HEK293 (cell line): ENCODE measurements at regions not wholly inside any gene's neighbourhood (a gene's known extent, or its start where the extent isn't known, plus 50 kb on each side); places are given as distances from the start of the nearest gene placed in this dataset.

Experiments
- CTCF ChIA-PET: fragments of 350-600 bp; formaldehyde crosslinking; extraction: SDS; loops from one replicate; lab custom pipeline; 2021; ENCODE audit warnings: antibody characterized with exemption; lab: Yijun Ruan, JAX
- POLR2A ChIA-PET: fragments of 300-600 bp; formaldehyde crosslinking; extraction: SDS; loops from one replicate; lab custom pipeline; 2020; ENCODE audit warnings: antibody characterized with exemption, inconsistent platforms; lab: Yijun Ruan, JAX
- H3K27ac ChIP-seq: fragments of 200-500 bp; sonication (Bioruptor generic); 2 replicates; pipeline ENCODE4 v1.5.1; 2014; ENCODE audit warnings: low read depth, low read length, control low read depth, inconsistent platforms; ENCODE audit errors: extremely low read depth
- H3K36me3 ChIP-seq, 2 experiments: fragments of 200-500 bp in 1 of 2; sonication (Bioruptor generic) in 1 of 2; 1 replicate in 1 of 2; 2 replicates in 1 of 2; pipeline ENCODE4 v1.5.1; 2014 to 2017; ENCODE audit warnings: inconsistent platforms in 2 of 2, low read length in 2 of 2; ENCODE audit not compliant: control insufficient read depth in 2 of 2, insufficient read depth in 1 of 2
- H3K4me1 ChIP-seq: fragments of 200-500 bp; sonication (Bioruptor generic); 2 replicates; pipeline ENCODE4 v1.5.1; 2014; ENCODE audit warnings: mild to moderate bottlenecking, low read length, inconsistent platforms; ENCODE audit not compliant: control insufficient read depth, insufficient read depth
- H3K4me3 ChIP-seq: 2 replicates; pipeline ENCODE4 v1.5.1; 2011; ENCODE audit warnings: low read depth, mild to moderate bottlenecking, control low read depth, low read length, moderate library complexity
- H3K9me3 ChIP-seq: fragments of 200-500 bp; sonication (Bioruptor generic); 2 replicates; pipeline ENCODE4 v1.5.1; 2014; ENCODE audit warnings: low read depth, low read length, inconsistent platforms; ENCODE audit not compliant: control insufficient read depth, insufficient read depth
- BCL11B ChIP-seq: fragments of 450-650 bp; formaldehyde crosslinking; IDR thresholded peaks from 2 replicates; pipeline ENCODE4 v1.5.1; 2016; ENCODE audit warnings: low read depth, missing biosample characterization, missing genetic modification characterization
- FEZF1 ChIP-seq: fragments of 450-650 bp; formaldehyde crosslinking; IDR thresholded peaks from 2 replicates; pipeline ENCODE4 v1.5.1; 2016; ENCODE audit warnings: missing biosample characterization, missing genetic modification characterization
- GLIS1 ChIP-seq: fragments of 450-650 bp; formaldehyde crosslinking; IDR thresholded peaks from 2 replicates; pipeline ENCODE4 v1.5.1; 2016; ENCODE audit warnings: missing biosample characterization, missing genetic modification characterization
- HOXC10 ChIP-seq: sonication (generic); formaldehyde crosslinking; IDR thresholded peaks from 2 replicates; pipeline ENCODE4 v1.8.1; 2023; ENCODE audit warnings: mild to moderate bottlenecking, missing genetic modification reagents
- ZNF121 ChIP-seq: fragments of 450-650 bp; formaldehyde crosslinking; IDR thresholded peaks from 2 replicates; pipeline ENCODE4 v1.5.1; 2016; ENCODE audit warnings: missing biosample characterization, missing genetic modification characterization
- ZNF19 ChIP-seq: fragments of 450-650 bp; formaldehyde crosslinking; IDR thresholded peaks from 2 replicates; pipeline ENCODE4; 2016; ENCODE audit warnings: missing biosample characterization, missing genetic modification characterization, low read depth
- ZNF433 ChIP-seq: fragments of 450-650 bp; formaldehyde crosslinking; IDR thresholded peaks from 2 replicates; pipeline ENCODE4 v1.5.1; 2016; ENCODE audit warnings: missing biosample characterization, missing genetic modification characterization, low read depth
- ZNF558 ChIP-seq: fragments of 450-650 bp; formaldehyde crosslinking; IDR thresholded peaks from 2 replicates; pipeline ENCODE4 v1.5.1; 2016; ENCODE audit warnings: missing biosample characterization, missing genetic modification characterization
- ZNF560 ChIP-seq: fragments of 450-650 bp; formaldehyde crosslinking; IDR thresholded peaks from 2 replicates; pipeline ENCODE4 v1.5.1; 2017; ENCODE audit warnings: missing biosample characterization, missing genetic modification characterization, borderline replicate concordance
- ZNF621 ChIP-seq: fragments of 450-650 bp; formaldehyde crosslinking; IDR thresholded peaks from 2 replicates; pipeline ENCODE4 v1.5.1; 2017; ENCODE audit warnings: missing biosample characterization, missing genetic modification characterization
- ZNF777 ChIP-seq: fragments of 450-650 bp; formaldehyde crosslinking; IDR thresholded peaks from 2 replicates; pipeline ENCODE4 v1.5.1; 2017; ENCODE audit warnings: missing biosample characterization, missing genetic modification characterization, borderline replicate concordance
- ZSCAN23 ChIP-seq: fragments of 450-650 bp; formaldehyde crosslinking; IDR thresholded peaks from 2 replicates; pipeline ENCODE4 v1.5.1; 2016; ENCODE audit warnings: missing biosample characterization, missing genetic modification characterization
- ZSCAN30 ChIP-seq: fragments of 450-650 bp; IDR thresholded peaks from 2 replicates; pipeline ENCODE4 v1.5.1; 2018; ENCODE audit warnings: missing biosample characterization, mild to moderate bottlenecking, missing genetic modification characterization, moderate library complexity
- TF ChIP-seq, protein P1 (sequence below): fragments of 450-650 bp; formaldehyde crosslinking; IDR thresholded peaks from 2 replicates; pipeline ENCODE4 v1.5.1; 2016; ENCODE audit warnings: missing biosample characterization, missing genetic modification characterization
- TF ChIP-seq, protein P2 (sequence below): fragments of 450-650 bp; formaldehyde crosslinking; IDR thresholded peaks from 2 replicates; pipeline ENCODE4 v1.5.1; 2016; ENCODE audit warnings: missing biosample characterization, missing genetic modification characterization
- TF ChIP-seq, protein P3 (sequence below): fragments of 450-650 bp; formaldehyde crosslinking; IDR thresholded peaks from 2 replicates; pipeline ENCODE4 v1.5.1; 2016; ENCODE audit warnings: missing biosample characterization, missing genetic modification characterization
- TF ChIP-seq, protein P4 (sequence below): fragments of 450-650 bp; formaldehyde crosslinking; IDR thresholded peaks from 2 replicates; pipeline ENCODE4 v1.5.1; 2016; ENCODE audit warnings: missing biosample characterization, missing genetic modification characterization, borderline replicate concordance
- TF ChIP-seq, protein P5 (sequence below): fragments of 450-650 bp; formaldehyde crosslinking; IDR thresholded peaks from 2 replicates; pipeline ENCODE4 v1.5.1; 2017; ENCODE audit warnings: missing biosample characterization, missing genetic modification characterization
- TF ChIP-seq, protein P6 (sequence below): fragments of 450-650 bp; formaldehyde crosslinking; IDR thresholded peaks from 2 replicates; pipeline ENCODE4 v1.5.1; 2016; ENCODE audit warnings: missing biosample characterization, missing genetic modification characterization

DNA sequence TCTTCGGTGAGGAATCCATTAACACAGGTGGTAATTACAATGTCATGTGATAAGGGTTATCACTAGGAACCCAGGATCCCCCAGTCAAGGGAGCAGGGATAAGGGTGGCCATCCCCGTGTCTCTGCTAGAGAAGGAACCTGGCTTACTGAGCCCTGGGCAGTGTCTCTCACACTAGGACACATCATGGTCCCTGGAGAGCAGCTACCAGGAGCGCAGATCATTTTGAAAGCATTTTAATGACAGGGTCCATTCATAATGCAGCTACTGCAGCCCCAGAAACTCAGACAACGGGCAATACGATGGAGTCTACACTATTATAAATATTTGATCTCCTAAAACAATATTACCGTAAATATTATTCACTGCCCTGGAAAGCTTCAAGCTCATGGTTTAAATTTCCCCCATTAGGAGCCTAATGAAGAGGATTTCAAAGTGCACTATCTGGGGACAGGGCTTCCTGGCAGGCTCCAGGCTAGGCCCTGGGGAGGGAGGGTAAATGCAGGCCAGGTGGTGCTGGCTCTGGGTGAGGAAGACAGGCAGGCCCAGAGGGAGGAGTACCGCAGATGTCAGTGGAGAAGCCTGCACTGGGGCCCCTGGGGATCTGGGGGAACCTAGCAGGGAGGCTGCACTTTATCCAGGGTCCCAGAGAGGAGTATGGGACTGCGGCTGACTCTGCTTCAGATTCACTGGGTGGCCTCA is 52.6 kb upstream of the LOXL4 start:
- POLR2A ChIA-PET = no interaction called here
- no peaks in the 10 kb centered on the region for H3K4me1 ChIP-seq
- TF ChIP-seq ZNF560 (tag by site-specific recombination) = no peak
- TF ChIP-seq ZNF121 (tag by site-specific recombination) = no peak
- no peak for TF ChIP-seq ZSCAN23 (tag by site-specific recombination)
- no peak for TF ChIP-seq GLIS1 (tag by site-specific recombination)
- TF ChIP-seq ZNF433 (tag by site-specific recombination) = no peak
- TF ChIP-seq, protein P1, sequence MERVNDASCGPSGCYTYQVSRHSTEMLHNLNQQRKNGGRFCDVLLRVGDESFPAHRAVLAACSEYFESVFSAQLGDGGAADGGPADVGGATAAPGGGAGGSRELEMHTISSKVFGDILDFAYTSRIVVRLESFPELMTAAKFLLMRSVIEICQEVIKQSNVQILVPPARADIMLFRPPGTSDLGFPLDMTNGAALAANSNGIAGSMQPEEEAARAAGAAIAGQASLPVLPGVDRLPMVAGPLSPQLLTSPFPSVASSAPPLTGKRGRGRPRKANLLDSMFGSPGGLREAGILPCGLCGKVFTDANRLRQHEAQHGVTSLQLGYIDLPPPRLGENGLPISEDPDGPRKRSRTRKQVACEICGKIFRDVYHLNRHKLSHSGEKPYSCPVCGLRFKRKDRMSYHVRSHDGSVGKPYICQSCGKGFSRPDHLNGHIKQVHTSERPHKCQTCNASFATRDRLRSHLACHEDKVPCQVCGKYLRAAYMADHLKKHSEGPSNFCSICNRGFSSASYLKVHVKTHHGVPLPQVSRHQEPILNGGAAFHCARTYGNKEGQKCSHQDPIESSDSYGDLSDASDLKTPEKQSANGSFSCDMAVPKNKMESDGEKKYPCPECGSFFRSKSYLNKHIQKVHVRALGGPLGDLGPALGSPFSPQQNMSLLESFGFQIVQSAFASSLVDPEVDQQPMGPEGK (tag by site-specific recombination) = no peak
- no peak for TF ChIP-seq ZNF19 (tag by site-specific recombination)
- TF ChIP-seq, protein P2, sequence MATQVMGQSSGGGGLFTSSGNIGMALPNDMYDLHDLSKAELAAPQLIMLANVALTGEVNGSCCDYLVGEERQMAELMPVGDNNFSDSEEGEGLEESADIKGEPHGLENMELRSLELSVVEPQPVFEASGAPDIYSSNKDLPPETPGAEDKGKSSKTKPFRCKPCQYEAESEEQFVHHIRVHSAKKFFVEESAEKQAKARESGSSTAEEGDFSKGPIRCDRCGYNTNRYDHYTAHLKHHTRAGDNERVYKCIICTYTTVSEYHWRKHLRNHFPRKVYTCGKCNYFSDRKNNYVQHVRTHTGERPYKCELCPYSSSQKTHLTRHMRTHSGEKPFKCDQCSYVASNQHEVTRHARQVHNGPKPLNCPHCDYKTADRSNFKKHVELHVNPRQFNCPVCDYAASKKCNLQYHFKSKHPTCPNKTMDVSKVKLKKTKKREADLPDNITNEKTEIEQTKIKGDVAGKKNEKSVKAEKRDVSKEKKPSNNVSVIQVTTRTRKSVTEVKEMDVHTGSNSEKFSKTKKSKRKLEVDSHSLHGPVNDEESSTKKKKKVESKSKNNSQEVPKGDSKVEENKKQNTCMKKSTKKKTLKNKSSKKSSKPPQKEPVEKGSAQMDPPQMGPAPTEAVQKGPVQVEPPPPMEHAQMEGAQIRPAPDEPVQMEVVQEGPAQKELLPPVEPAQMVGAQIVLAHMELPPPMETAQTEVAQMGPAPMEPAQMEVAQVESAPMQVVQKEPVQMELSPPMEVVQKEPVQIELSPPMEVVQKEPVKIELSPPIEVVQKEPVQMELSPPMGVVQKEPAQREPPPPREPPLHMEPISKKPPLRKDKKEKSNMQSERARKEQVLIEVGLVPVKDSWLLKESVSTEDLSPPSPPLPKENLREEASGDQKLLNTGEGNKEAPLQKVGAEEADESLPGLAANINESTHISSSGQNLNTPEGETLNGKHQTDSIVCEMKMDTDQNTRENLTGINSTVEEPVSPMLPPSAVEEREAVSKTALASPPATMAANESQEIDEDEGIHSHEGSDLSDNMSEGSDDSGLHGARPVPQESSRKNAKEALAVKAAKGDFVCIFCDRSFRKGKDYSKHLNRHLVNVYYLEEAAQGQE (tag by site-specific recombination) = no peak
- TF ChIP-seq, protein P3, sequence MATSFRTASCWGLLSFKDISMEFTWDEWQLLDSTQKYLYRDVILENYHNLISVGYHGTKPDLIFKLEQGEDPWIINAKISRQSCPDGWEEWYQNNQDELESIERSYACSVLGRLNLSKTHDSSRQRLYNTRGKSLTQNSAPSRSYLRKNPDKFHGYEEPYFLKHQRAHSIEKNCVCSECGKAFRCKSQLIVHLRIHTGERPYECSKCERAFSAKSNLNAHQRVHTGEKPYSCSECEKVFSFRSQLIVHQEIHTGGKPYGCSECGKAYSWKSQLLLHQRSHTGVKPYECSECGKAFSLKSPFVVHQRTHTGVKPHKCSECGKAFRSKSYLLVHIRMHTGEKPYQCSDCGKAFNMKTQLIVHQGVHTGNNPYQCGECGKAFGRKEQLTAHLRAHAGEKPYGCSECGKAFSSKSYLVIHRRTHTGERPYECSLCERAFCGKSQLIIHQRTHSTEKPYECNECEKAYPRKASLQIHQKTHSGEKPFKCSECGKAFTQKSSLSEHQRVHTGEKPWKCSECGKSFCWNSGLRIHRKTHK (tag by site-specific recombination) = no peak
- no peak for TF ChIP-seq ZNF777 (tag by site-specific recombination)
- TF ChIP-seq, protein P4, sequence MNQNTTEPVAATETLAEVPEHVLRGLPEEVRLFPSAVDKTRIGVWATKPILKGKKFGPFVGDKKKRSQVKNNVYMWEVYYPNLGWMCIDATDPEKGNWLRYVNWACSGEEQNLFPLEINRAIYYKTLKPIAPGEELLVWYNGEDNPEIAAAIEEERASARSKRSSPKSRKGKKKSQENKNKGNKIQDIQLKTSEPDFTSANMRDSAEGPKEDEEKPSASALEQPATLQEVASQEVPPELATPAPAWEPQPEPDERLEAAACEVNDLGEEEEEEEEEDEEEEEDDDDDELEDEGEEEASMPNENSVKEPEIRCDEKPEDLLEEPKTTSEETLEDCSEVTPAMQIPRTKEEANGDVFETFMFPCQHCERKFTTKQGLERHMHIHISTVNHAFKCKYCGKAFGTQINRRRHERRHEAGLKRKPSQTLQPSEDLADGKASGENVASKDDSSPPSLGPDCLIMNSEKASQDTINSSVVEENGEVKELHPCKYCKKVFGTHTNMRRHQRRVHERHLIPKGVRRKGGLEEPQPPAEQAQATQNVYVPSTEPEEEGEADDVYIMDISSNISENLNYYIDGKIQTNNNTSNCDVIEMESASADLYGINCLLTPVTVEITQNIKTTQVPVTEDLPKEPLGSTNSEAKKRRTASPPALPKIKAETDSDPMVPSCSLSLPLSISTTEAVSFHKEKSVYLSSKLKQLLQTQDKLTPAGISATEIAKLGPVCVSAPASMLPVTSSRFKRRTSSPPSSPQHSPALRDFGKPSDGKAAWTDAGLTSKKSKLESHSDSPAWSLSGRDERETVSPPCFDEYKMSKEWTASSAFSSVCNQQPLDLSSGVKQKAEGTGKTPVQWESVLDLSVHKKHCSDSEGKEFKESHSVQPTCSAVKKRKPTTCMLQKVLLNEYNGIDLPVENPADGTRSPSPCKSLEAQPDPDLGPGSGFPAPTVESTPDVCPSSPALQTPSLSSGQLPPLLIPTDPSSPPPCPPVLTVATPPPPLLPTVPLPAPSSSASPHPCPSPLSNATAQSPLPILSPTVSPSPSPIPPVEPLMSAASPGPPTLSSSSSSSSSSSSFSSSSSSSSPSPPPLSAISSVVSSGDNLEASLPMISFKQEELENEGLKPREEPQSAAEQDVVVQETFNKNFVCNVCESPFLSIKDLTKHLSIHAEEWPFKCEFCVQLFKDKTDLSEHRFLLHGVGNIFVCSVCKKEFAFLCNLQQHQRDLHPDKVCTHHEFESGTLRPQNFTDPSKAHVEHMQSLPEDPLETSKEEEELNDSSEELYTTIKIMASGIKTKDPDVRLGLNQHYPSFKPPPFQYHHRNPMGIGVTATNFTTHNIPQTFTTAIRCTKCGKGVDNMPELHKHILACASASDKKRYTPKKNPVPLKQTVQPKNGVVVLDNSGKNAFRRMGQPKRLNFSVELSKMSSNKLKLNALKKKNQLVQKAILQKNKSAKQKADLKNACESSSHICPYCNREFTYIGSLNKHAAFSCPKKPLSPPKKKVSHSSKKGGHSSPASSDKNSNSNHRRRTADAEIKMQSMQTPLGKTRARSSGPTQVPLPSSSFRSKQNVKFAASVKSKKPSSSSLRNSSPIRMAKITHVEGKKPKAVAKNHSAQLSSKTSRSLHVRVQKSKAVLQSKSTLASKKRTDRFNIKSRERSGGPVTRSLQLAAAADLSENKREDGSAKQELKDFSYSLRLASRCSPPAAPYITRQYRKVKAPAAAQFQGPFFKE (tag by site-specific recombination) = no peak
- TF ChIP-seq, protein P5, sequence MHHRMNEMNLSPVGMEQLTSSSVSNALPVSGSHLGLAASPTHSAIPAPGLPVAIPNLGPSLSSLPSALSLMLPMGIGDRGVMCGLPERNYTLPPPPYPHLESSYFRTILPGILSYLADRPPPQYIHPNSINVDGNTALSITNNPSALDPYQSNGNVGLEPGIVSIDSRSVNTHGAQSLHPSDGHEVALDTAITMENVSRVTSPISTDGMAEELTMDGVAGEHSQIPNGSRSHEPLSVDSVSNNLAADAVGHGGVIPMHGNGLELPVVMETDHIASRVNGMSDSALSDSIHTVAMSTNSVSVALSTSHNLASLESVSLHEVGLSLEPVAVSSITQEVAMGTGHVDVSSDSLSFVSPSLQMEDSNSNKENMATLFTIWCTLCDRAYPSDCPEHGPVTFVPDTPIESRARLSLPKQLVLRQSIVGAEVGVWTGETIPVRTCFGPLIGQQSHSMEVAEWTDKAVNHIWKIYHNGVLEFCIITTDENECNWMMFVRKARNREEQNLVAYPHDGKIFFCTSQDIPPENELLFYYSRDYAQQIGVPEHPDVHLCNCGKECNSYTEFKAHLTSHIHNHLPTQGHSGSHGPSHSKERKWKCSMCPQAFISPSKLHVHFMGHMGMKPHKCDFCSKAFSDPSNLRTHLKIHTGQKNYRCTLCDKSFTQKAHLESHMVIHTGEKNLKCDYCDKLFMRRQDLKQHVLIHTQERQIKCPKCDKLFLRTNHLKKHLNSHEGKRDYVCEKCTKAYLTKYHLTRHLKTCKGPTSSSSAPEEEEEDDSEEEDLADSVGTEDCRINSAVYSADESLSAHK (tag by site-specific recombination) = no peak
- TF ChIP-seq HOXC10 = no peak
- TF ChIP-seq FEZF1 (tag by site-specific recombination) = no peak
- no peak for TF ChIP-seq ZNF621 (tag by site-specific recombination)
- TF ChIP-seq BCL11B = no peak
- no peak for TF ChIP-seq ZSCAN30 (tag by site-specific recombination)
- TF ChIP-seq ZNF558 (tag by site-specific recombination) = no peak
- TF ChIP-seq, protein P6, sequence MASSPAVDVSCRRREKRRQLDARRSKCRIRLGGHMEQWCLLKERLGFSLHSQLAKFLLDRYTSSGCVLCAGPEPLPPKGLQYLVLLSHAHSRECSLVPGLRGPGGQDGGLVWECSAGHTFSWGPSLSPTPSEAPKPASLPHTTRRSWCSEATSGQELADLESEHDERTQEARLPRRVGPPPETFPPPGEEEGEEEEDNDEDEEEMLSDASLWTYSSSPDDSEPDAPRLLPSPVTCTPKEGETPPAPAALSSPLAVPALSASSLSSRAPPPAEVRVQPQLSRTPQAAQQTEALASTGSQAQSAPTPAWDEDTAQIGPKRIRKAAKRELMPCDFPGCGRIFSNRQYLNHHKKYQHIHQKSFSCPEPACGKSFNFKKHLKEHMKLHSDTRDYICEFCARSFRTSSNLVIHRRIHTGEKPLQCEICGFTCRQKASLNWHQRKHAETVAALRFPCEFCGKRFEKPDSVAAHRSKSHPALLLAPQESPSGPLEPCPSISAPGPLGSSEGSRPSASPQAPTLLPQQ (tag by site-specific recombination) = no peak
- no peaks in the 10 kb centered on the region for H3K9me3 ChIP-seq
- no peak overlapping the region for H3K27ac ChIP-seq
- no peak overlapping the region for H3K4me3 ChIP-seq
- no peaks in the 10 kb centered on the region for H3K36me3 ChIP-seq
- CTCF ChIA-PET = no interaction called here
